GM12878 (cell line): ENCODE measurements at regions not wholly inside any gene's neighbourhood (a gene's known extent, or its start where the extent isn't known, plus 50 kb on each side); places are given as distances from the start of the nearest gene placed in this dataset.

Experiments
- ATAC-seq: fragments of 200-7000 bp; cut with Tn5 transposase; 3 replicates; pipeline ENCODE4 v1.9.1; 2020; ENCODE audit warnings: mild to moderate bottlenecking, moderate library complexity
- BruUV-seq: library from RNA; stranded (reverse); fragments of 400-500 nt; replicated peaks from 2 replicates; lab custom pipeline; 2021; lab: Mats Ljungman, UMichigan
- CTCF ChIA-PET: fragments of 300-600 bp; sonication (Branson Sonifier 250); formaldehyde crosslinking; extraction: SDS; loops from one replicate; lab custom pipeline; 2021; ENCODE audit warnings: inconsistent platforms; lab: Yijun Ruan, JAX
- POLR2A ChIA-PET: fragments of 350-600 bp; formaldehyde crosslinking; extraction: SDS; loops from one replicate; lab custom pipeline; 2021; ENCODE audit warnings: inconsistent platforms; lab: Charles Lee
- RAD21 ChIA-PET: fragments of 300-600 bp; sonication (Branson Sonifier 250); formaldehyde crosslinking; loops from one replicate; lab custom pipeline; 2023; ENCODE audit warnings: antibody characterized with exemption; ENCODE audit not compliant: unreplicated experiment; lab: Charles Lee
- SMC1A ChIA-PET: fragments of 300-600 bp; sonication (Branson Sonifier 250); formaldehyde crosslinking; loops from one replicate; lab custom pipeline; 2023; ENCODE audit not compliant: unreplicated experiment, uncharacterized antibody; lab: Charles Lee
- DNase-seq: peaks from one replicate; pipeline ENCODE4 v3.0.0-alpha.2; 2011; ENCODE audit warnings: low read depth, low spot score
- FAIRE-seq: peaks from 3 replicates; lab custom pipeline; 2011; peaks lifted over from hg19 to GRCh38; lab: Jason Lieb, UNC
- H2AFZ ChIP-seq: 2 replicates; pipeline ENCODE4 v1.6.0; 2011; ENCODE audit warnings: low read depth, low read length, control low read depth; ENCODE audit not compliant: control insufficient read depth
- H3K27ac ChIP-seq: 2 replicates; pipeline ENCODE4 v1.5.1; 2011; ENCODE audit warnings: control low read depth; ENCODE audit not compliant: control insufficient read depth, insufficient read depth
- H3K27me3 ChIP-seq, 2 experiments: replicated peaks in 1 of 2; 2 replicates each; pipeline versions ENCODE4 v1.6.0 to v1.6.1; 2011; ENCODE audit warnings: low read length in 1 of 2; ENCODE audit not compliant: control insufficient read depth in 2 of 2, insufficient read depth in 2 of 2
- H3K36me3 ChIP-seq, 2 experiments: 2 replicates each; pipeline ENCODE4 v1.5.1; 2011; ENCODE audit warnings: low read length in 1 of 2; ENCODE audit not compliant: control insufficient read depth in 2 of 2, insufficient read depth in 2 of 2
- H3K4me1 ChIP-seq: 2 replicates; pipeline ENCODE4 v1.6.1; 2011; ENCODE audit warnings: mild to moderate bottlenecking, low read length, moderate library complexity, mixed read lengths; ENCODE audit not compliant: control insufficient read depth, insufficient read depth
- H3K4me2 ChIP-seq: 2 replicates; pipeline ENCODE4 v1.6.0; 2011; ENCODE audit warnings: control low read depth; ENCODE audit not compliant: control insufficient read depth, insufficient read depth
- H3K4me3 ChIP-seq: fragments of 200-600 bp; sonication (generic); 2 replicates; pipeline ENCODE4 v1.5.1; 2016
- H3K79me2 ChIP-seq: 2 replicates; pipeline ENCODE4 v1.6.0; 2011; ENCODE audit warnings: low read length; ENCODE audit not compliant: control insufficient read depth, insufficient read depth
- H3K9ac ChIP-seq: 2 replicates; pipeline ENCODE4 v1.8.0; 2011; ENCODE audit warnings: low read length, control low read depth, mixed read lengths; ENCODE audit not compliant: control insufficient read depth, insufficient read depth
- H3K9me3 ChIP-seq: replicated peaks from 3 replicates; pipeline ENCODE4 v1.5.1; 2011; ENCODE audit warnings: mild to moderate bottlenecking, low read length; ENCODE audit not compliant: control insufficient read depth, insufficient read depth
- H4K20me1 ChIP-seq: 2 replicates; pipeline ENCODE4 v1.6.0; 2011; ENCODE audit not compliant: control insufficient read depth, insufficient read depth
- BCL3 ChIP-seq: IDR thresholded peaks from 2 replicates; pipeline ENCODE4 v1.6.1; 2011; ENCODE audit warnings: borderline replicate concordance, low read depth, mild to moderate bottlenecking, moderate library complexity, low read length; ENCODE audit not compliant: insufficient read depth, poor library complexity, severe bottlenecking
- BRCA1 ChIP-seq: IDR thresholded peaks from 2 replicates; pipeline ENCODE4 v1.6.1; 2011; ENCODE audit warnings: low read depth, low read length, improper control_type of control experiment
- CBX5 ChIP-seq: sonication (generic); IDR thresholded peaks from 2 replicates; pipeline ENCODE4 v1.6.1; 2016; ENCODE audit warnings: low read depth, moderate library complexity, mild to moderate bottlenecking, inconsistent platforms
- CHD1 ChIP-seq: IDR thresholded peaks from 2 replicates; pipeline ENCODE4 v1.6.1; 2012; ENCODE audit warnings: low read depth, low read length, improper control_type of control experiment
- EP300 ChIP-seq, 2 experiments: fragments of 150-350 bp in 1 of 2; IDR thresholded peaks; 2 replicates each; pipeline ENCODE4 v1.6.1; 2011 to 2012; ENCODE audit warnings: low read depth in 2 of 2, low read length in 2 of 2, borderline replicate concordance in 1 of 2, improper control_type of control experiment in 1 of 2, inconsistent platforms in 1 of 2; ENCODE audit not compliant: control insufficient read depth in 1 of 2
- FOS ChIP-seq: IDR thresholded peaks from 3 replicates; pipeline ENCODE4 v1.6.1; 2011; ENCODE audit warnings: borderline replicate concordance; ENCODE audit not compliant: insufficient read length; ENCODE audit errors: extremely low read depth
- FOXM1 ChIP-seq: IDR thresholded peaks from 2 replicates; pipeline ENCODE4 v1.6.1; 2012; ENCODE audit warnings: low read depth, mild to moderate bottlenecking, inconsistent platforms, low read length, moderate library complexity
- IKZF1 ChIP-seq: fragments of 450-650 bp; conservative IDR thresholded peaks from 2 replicates; pipeline ENCODE4 v1.6.1; 2017; ENCODE audit warnings: antibody characterized with exemption, mild to moderate bottlenecking
- KAT2A ChIP-seq: conservative IDR thresholded peaks from 2 replicates; pipeline ENCODE4 v1.6.1; 2011; ENCODE audit warnings: low read depth, low read length; ENCODE audit not compliant: control insufficient read depth
- MEF2B ChIP-seq: fragments of 450-650 bp; IDR thresholded peaks from 2 replicates; pipeline ENCODE4 v1.6.1; 2018; ENCODE audit warnings: mild to moderate bottlenecking, moderate library complexity; ENCODE audit not compliant: partially characterized antibody, poor library complexity, severe bottlenecking
- MTA3 ChIP-seq: IDR thresholded peaks from 2 replicates; pipeline ENCODE4 v1.6.1; 2012; ENCODE audit warnings: low read length, inconsistent platforms, borderline replicate concordance
- NFIC ChIP-seq: IDR thresholded peaks from 2 replicates; pipeline ENCODE4 v1.6.1; 2012; ENCODE audit warnings: low read depth, mild to moderate bottlenecking, inconsistent platforms, low read length, moderate library complexity
- RAD21 ChIP-seq: IDR thresholded peaks from 2 replicates; pipeline ENCODE4 v1.6.1; 2011; ENCODE audit warnings: mild to moderate bottlenecking, low read depth, low read length, moderate library complexity; ENCODE audit not compliant: insufficient read depth
- RAD51 ChIP-seq: fragments of 450-650 bp; IDR thresholded peaks from 2 replicates; pipeline ENCODE4 v1.6.1; 2016; ENCODE audit warnings: moderate library complexity, mild to moderate bottlenecking, inconsistent platforms
- SIX5 ChIP-seq: IDR thresholded peaks from 2 replicates; pipeline ENCODE4 v1.6.1; 2011; ENCODE audit warnings: mild to moderate bottlenecking, low read depth, low read length, moderate library complexity; ENCODE audit not compliant: severe bottlenecking
- SP1 ChIP-seq: IDR thresholded peaks from one replicate; pipeline ENCODE4 v1.6.1; 2011; ENCODE audit warnings: low read depth, low read length
- TARDBP ChIP-seq: IDR thresholded peaks from 2 replicates; pipeline ENCODE4 v1.6.1; 2016; ENCODE audit warnings: borderline replicate concordance
- TCF3 ChIP-seq: IDR thresholded peaks from 2 replicates; pipeline ENCODE4 v1.6.1; 2012; ENCODE audit warnings: low read depth, mild to moderate bottlenecking, low read length, borderline replicate concordance; ENCODE audit not compliant: insufficient read depth
- YBX1 ChIP-seq: fragments of 450-650 bp; IDR thresholded peaks from 2 replicates; pipeline ENCODE4 v1.6.1; 2016; ENCODE audit warnings: antibody characterized with exemption
- ZNF622 ChIP-seq: fragments of 450-650 bp; IDR thresholded peaks from 2 replicates; pipeline ENCODE4 v1.6.1; 2017; ENCODE audit warnings: mild to moderate bottlenecking, inconsistent platforms
- WGBS: methylation state at CpG from one replicate; pipeline ENCODE4 v1.1.6; 2016; ENCODE audit warnings: low lambda C conversion rate; ENCODE audit not compliant: insufficient replicate concordance, insufficient coverage; ENCODE audit errors: missing lambda C conversion rate; 5-methylcytosine and 5-hydroxymethylcytosine counted together
- in situ Hi-C: fragments of 300-500 bp; cut with MboI; formaldehyde crosslinking; loops from 9 replicates; pipeline ENCODE4 v1.14.3; 2018; ENCODE audit warnings: mixed read lengths
- intact Hi-C: fragments of 100-400 bp; cut with micrococcal nuclease; formaldehyde crosslinking; loops from one replicate; pipeline ENCODE4 v1.14.2; 2022; ENCODE audit not compliant: unreplicated experiment

DNA sequence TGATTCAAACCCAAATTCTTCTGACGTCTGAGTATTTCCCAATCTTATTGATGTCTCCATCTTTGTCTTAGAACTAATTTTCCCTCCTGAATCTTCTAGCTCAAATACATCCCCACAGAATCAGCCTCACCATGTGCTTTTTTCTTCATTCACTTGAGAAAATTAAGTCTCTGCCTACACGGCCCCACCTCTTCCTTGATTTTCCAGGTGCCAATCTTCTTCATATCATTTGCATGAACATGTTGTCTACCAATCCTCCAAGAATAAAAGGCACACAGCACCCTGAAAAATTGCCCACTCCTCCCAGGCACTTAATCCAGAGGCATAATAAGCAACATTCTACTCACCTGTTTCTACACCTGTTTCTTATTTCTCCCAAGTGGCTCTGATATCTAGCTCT is 408.1 kb upstream of the NBEA start:
- in situ Hi-C loops (no loop called here), intact Hi-C loops (no loop called here)
- Histone ChIP-seq H4K20me1 (no peaks in the 10 kb centered on the region), H3K27me3 (no peaks in the 10 kb centered on the region), H3K4me1 (no peaks in the 10 kb centered on the region), H3K9me3 (no peaks in the 10 kb centered on the region; the same call in 2 of the 3 replicates), H3K4me2 (no peak overlapping the region), H3K4me3 (no peak overlapping the region), H3K27ac (no peak overlapping the region), H3K9ac (no peak overlapping the region), H2AFZ (no peak overlapping the region), H3K36me3 (no peaks in the 10 kb centered on the region), H3K79me2 (no peaks in the 10 kb centered on the region)
- DNase-seq (no peak), FAIRE-seq (no peak), ATAC-seq (no peak)
- ChIA-PET CTCF (no interaction called here), SMC1A (no interaction called here), RAD21 (no interaction called here), POLR2A (no interaction called here)
- TF ChIP-seq NFIC (no peak), TCF3 (no peak), BRCA1 (no peak), SP1 (no peak), RAD21 (no peak), IKZF1 (no peak), FOXM1 (no peak), FOS (no peak), MTA3 (no peak), TARDBP (no peak), YBX1 (no peak), ZNF622 (no peak), RAD51 (no peak), EP300 (IDR thresholded peaks at IDR 0.05; ENCODE audit: borderline replicate concordance in 1 of 2, control insufficient read depth in 1 of 2, low read depth in 2 of 2, low read length in 2 of 2) (no peak), BCL3 (no peak), SIX5 (no peak), KAT2A (no peak), CHD1 (no peak), MEF2B (no peak), CBX5 (no peak)
- BruUV-seq = no TSS peak
- WGBS = 37% methylated on average over 2 of the region's 2 CpGs
